Fibroblast of villous mesenchyme (primary cell): ENCODE measurements at regions not wholly inside any gene's neighbourhood (a gene's known extent, or its start where the extent isn't known, plus 50 kb on each side); places are given as distances from the start of the nearest gene placed in this dataset.
"Not testable (repeated sequence)": the region's sequence is repeated elsewhere in the genome, so short reads cannot be mapped to it uniquely, and the experiment has no call there.

ENCODE experiments used
- DNase-seq: peaks from one replicate; pipeline ENCODE4 v3.0.0-alpha.2; 2010; ENCODE audit warnings: low read depth
- H3K4me3 ChIP-seq: 2 replicates; pipeline ENCODE4 v1.5.1; 2011; ENCODE audit warnings: low read depth, mild to moderate bottlenecking, low read length
- TF ChIP-seq, protein P1 (sequence below): IDR thresholded peaks from 2 replicates; pipeline ENCODE4 v1.5.1; 2012; ENCODE audit warnings: low read depth, mild to moderate bottlenecking, low read length; ENCODE audit not compliant: insufficient read depth

GRCh38 chr6:159627939-159628338 lies 65.1 kb downstream of the SOD2 start:
- H3K4me3 ChIP-seq, result no peak overlapping the region
- TF ChIP-seq, protein P1, sequence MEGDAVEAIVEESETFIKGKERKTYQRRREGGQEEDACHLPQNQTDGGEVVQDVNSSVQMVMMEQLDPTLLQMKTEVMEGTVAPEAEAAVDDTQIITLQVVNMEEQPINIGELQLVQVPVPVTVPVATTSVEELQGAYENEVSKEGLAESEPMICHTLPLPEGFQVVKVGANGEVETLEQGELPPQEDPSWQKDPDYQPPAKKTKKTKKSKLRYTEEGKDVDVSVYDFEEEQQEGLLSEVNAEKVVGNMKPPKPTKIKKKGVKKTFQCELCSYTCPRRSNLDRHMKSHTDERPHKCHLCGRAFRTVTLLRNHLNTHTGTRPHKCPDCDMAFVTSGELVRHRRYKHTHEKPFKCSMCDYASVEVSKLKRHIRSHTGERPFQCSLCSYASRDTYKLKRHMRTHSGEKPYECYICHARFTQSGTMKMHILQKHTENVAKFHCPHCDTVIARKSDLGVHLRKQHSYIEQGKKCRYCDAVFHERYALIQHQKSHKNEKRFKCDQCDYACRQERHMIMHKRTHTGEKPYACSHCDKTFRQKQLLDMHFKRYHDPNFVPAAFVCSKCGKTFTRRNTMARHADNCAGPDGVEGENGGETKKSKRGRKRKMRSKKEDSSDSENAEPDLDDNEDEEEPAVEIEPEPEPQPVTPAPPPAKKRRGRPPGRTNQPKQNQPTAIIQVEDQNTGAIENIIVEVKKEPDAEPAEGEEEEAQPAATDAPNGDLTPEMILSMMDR, result no peak
- no peak for DNase-seq

DNA sequence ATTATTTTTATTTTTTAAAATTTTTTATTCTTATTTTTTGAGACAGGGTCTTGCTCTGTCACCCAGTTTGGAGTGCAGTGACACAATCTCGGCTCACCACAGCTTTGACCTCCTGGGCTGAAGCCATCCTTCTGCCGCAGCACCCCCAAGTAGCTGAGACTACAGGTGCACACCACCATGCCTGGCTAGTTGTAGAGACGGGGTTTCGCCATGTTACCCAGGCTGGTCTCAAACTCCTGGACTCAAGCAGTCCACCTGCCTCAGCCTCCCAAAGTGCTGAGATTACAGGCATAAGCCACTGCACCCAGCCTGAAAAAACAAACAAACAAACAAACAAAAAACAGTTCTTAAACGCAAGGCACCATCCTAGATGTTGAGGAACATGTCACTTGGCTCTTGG lies 66.5 kb downstream of the SOD2 start:
- H3K4me3 ChIP-seq, DNase-seq: not testable (repeated sequence)

GRCh38 chr6:159623156-159623555 lies 69.9 kb downstream of the SOD2 start:
- no peak for DNase-seq
- H3K4me3 ChIP-seq, result no peak overlapping the region

DNA sequence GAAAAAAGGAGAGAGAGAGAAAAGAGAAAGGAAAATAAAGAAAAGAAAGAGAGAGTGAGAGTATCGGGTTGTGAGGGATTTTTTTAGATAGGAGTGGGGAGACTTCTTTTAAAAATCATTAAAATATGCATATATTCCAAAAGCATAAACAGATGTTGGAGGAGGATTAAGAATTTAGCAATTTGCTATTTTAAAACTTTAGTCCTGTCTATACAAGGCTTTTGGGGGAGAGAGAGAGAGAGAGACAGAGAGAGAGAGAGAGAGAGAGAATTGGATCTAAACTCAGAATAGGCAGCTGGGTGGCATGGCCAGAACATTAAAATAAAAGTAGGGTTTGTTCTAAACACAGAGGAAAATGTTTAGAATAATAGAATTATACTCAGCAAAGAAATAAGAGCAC lies 72.1 kb downstream of the SOD2 start:
- no peak overlapping the region for H3K4me3 ChIP-seq
- TF ChIP-seq, protein P1, result no peak
- no peak for DNase-seq

More at GRCh38 chr6:159623156-159623555, 69.9 kb downstream of the SOD2 start:
- TF ChIP-seq, protein P1, result no peak

DNA sequence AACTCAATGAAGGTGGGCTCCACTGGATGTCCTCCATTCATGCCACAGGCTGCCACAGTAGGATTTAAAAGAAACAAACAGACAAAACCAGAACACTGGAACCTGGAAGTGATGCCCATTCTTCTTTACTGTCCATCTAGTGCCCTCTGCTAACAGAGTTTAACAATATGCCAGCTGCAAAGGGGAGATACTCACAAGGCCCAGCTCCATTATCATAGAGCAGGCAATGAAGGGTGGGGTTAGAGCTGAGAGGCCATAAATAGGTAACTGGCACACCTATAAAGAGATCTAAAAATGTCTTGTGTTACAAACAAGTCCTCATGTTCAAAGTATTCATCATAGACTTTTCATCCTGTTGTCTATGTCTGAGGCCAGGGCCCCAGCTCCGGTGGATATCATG lies 75.6 kb downstream of the SOD2 start:
- DNase-seq, result no peak
- no peak overlapping the region for H3K4me3 ChIP-seq
- TF ChIP-seq, protein P1, result no peak

GRCh38 chr6:159616456-159616855 lies 76.6 kb downstream of the SOD2 start:
- TF ChIP-seq, protein P1, result no peak
- no peak for DNase-seq
- H3K4me3 ChIP-seq, result no peak overlapping the region

- no peak overlapping the region for H3K4me3 ChIP-seq
- DNase-seq, result no peak
- TF ChIP-seq, protein P1, result no peak
These were observed 77.1 kb downstream of the SOD2 start for GRCh38 chr6:159615918-159616317.
